ENCODE measurements at regions not wholly inside any gene's neighbourhood (a gene's known extent, or its start where the extent isn't known, plus 50 kb on each side); places are given as distances from the start of the nearest gene placed in this dataset.

DNA sequence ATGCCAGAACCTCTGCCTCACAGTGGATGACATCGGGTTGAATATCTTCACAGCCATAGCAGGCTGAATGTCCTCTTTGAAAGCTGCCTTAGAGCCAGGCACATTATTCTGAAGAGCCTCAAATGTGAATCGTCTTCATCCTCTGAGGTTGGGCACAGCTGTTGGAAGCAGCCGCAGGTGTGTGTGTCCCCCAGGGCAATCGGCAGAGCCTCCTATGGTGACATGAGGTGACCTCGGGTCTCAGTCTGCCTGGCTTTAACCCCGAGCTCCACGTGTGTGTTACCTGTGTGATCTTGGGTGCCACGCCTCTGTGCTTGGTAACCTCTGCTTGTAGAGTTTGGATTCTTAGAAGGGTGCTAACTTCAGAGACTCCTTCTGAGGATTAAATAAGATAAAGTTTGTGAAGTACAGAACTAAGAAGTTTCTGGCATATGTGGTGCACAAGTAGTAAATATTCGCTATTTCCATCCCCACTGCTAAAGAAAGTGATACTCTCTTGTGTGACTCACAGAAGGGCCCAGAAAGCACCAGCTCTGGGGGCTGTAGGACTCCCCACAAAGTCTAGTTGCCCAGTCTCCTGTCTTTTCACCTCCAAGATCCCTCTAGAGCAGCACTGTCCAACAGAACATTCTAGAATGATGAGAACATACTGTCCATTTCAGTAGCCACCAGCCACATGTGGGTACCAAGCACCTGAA, 500.9 kb downstream of the NPHP4 start:
- DNase-seq (no peak), ATAC-seq (ENCODE audit: low read depth) (no peak)
- Histone ChIP-seq H3K36me3 (replicated peaks in 1 of 2; ENCODE audit: control extremely low read depth in 1 of 2, control insufficient read depth in 1 of 2, extremely low read depth in 1 of 2, insufficient read depth in 2 of 2, low read length in 1 of 2) (no peaks in the 10 kb centered on the region), H3K9me3 (ENCODE audit: control extremely low read depth in 1 of 3, control insufficient read depth in 2 of 3, insufficient read depth in 1 of 3, low read length in 2 of 3) (peaks cover 0 to 1% (median 0%) of the 10 kb centered on the region in 3 donors), H4K20me1 (ENCODE audit: control insufficient read depth, insufficient read depth, low read length, poor library complexity, severe bottlenecking) (no peaks in the 10 kb centered on the region), H3K9ac (ENCODE audit: low read length) (no peak overlapping the region), H3K4me3 (ENCODE audit: control extremely low read depth in 1 of 5, extremely low read depth in 1 of 5, insufficient read depth in 1 of 5, low read depth in 2 of 5, low read length in 4 of 5) (no peak overlapping the region), H2AFZ (ENCODE audit: insufficient read depth, low read depth, low read length, poor library complexity, severe bottlenecking) (no peak overlapping the region), H3K4me2 (replicated peaks; ENCODE audit: low read depth, low read length, poor library complexity, severe bottlenecking) (no peak overlapping the region), H3K27ac (ENCODE audit: low read length in 2 of 2) (no peak overlapping the region), H3K4me1 (ENCODE audit: control insufficient read depth in 2 of 2, insufficient read depth in 2 of 2, low read length in 2 of 2) (no peaks in the 10 kb centered on the region), H3K79me2 (ENCODE audit: control insufficient read depth, insufficient read depth, low read length) (no peaks in the 10 kb centered on the region), H3K27me3 (replicated peaks in 1 of 4; ENCODE audit: control extremely low read depth in 1 of 4, control insufficient read depth in 3 of 4, insufficient read depth in 4 of 4, low read length in 3 of 4) (no peaks in the 10 kb centered on the region)
- Mint-ChIP-seq H3K4me3 (no peak overlapping the region), H3K27ac (no peak overlapping the region), H3K27me3 (peaks cover 4% of the 10 kb centered on the region), H3K4me1 (no peaks in the 10 kb centered on the region), H3K9me3 (ENCODE audit: insufficient read depth) (no peaks in the 10 kb centered on the region)
- TF ChIP-seq, protein P1, sequence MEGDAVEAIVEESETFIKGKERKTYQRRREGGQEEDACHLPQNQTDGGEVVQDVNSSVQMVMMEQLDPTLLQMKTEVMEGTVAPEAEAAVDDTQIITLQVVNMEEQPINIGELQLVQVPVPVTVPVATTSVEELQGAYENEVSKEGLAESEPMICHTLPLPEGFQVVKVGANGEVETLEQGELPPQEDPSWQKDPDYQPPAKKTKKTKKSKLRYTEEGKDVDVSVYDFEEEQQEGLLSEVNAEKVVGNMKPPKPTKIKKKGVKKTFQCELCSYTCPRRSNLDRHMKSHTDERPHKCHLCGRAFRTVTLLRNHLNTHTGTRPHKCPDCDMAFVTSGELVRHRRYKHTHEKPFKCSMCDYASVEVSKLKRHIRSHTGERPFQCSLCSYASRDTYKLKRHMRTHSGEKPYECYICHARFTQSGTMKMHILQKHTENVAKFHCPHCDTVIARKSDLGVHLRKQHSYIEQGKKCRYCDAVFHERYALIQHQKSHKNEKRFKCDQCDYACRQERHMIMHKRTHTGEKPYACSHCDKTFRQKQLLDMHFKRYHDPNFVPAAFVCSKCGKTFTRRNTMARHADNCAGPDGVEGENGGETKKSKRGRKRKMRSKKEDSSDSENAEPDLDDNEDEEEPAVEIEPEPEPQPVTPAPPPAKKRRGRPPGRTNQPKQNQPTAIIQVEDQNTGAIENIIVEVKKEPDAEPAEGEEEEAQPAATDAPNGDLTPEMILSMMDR (IDR thresholded peaks at IDR 0.05) = no peak
- TF ChIP-seq EZH2 (IDR thresholded peaks at IDR 0.05; ENCODE audit: borderline replicate concordance, insufficient read depth, low read depth, low read length, poor library complexity, severe bottlenecking) = no peak
- intact Hi-C loops (cut with micrococcal nuclease) = no loop called here
- POLR2A ChIA-PET = no interaction called here
- CTCF ChIA-PET = no interaction called here
- 76% methylated on average over 8 of the region's 9 CpGs for WGBS (ENCODE audit: insufficient coverage)

DNA sequence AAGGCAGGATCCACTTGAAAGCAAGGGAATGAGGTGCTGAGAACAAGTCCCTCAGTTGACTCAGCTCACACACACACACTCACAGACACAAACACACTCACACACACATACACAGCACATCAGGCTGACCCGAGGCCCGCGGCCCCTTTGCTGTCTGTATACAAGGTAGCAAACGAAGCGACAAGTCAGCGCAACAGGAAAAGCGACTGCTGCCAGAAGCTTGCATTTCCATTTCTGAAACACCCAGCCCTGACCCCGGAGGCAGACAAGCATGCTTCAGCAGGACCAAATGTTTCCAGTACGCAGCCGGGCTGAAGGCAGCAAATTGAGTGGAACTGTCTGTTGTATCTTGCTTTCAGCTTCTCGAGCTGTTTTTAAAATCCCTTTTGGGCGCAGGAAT, 501.6 kb downstream of the NPHP4 start:
- Mint-ChIP-seq H3K4me3 (no peak overlapping the region), H3K4me1 (no peaks in the 10 kb centered on the region), H3K9me3 (ENCODE audit: insufficient read depth) (no peaks in the 10 kb centered on the region), H3K27ac (no peak overlapping the region), H3K27me3 (peaks cover 4% of the 10 kb centered on the region)
- WGBS (ENCODE audit: insufficient coverage) = 90% methylated on average over 12 of the region's 12 CpGs
- ATAC-seq (ENCODE audit: low read depth) (no peak), DNase-seq (no peak)
- TF ChIP-seq, protein P1 (IDR thresholded peaks at IDR 0.05) = no peak
- TF ChIP-seq EZH2 (IDR thresholded peaks at IDR 0.05; ENCODE audit: borderline replicate concordance, insufficient read depth, low read depth, low read length, poor library complexity, severe bottlenecking) = no peak
- CTCF ChIA-PET = no interaction called here
- intact Hi-C loops (cut with micrococcal nuclease) = no loop called here
- Histone ChIP-seq H3K79me2 (ENCODE audit: control insufficient read depth, insufficient read depth, low read length) (no peaks in the 10 kb centered on the region), H3K4me2 (replicated peaks; ENCODE audit: low read depth, low read length, poor library complexity, severe bottlenecking) (no peak overlapping the region), H3K4me3 (ENCODE audit: control extremely low read depth in 1 of 5, extremely low read depth in 1 of 5, insufficient read depth in 1 of 5, low read depth in 2 of 5, low read length in 4 of 5) (no peak overlapping the region), H3K36me3 (replicated peaks in 1 of 2; ENCODE audit: control extremely low read depth in 1 of 2, control insufficient read depth in 1 of 2, extremely low read depth in 1 of 2, insufficient read depth in 2 of 2, low read length in 1 of 2) (no peaks in the 10 kb centered on the region), H2AFZ (ENCODE audit: insufficient read depth, low read depth, low read length, poor library complexity, severe bottlenecking) (no peak overlapping the region), H3K27me3 (replicated peaks in 1 of 4; ENCODE audit: control extremely low read depth in 1 of 4, control insufficient read depth in 3 of 4, insufficient read depth in 4 of 4, low read length in 3 of 4) (no peaks in the 10 kb centered on the region), H4K20me1 (ENCODE audit: control insufficient read depth, insufficient read depth, low read length, poor library complexity, severe bottlenecking) (no peaks in the 10 kb centered on the region), H3K4me1 (ENCODE audit: control insufficient read depth in 2 of 2, insufficient read depth in 2 of 2, low read length in 2 of 2) (no peaks in the 10 kb centered on the region), H3K9ac (ENCODE audit: low read length) (no peak overlapping the region), H3K27ac (ENCODE audit: low read length in 2 of 2) (no peak overlapping the region), H3K9me3 (ENCODE audit: control extremely low read depth in 1 of 3, control insufficient read depth in 2 of 3, insufficient read depth in 1 of 3, low read length in 2 of 3) (peaks cover 0 to 5% (median 0%) of the 10 kb centered on the region in 3 donors)
- POLR2A ChIA-PET = no interaction called here
